ENCODE measurements at regions not wholly inside any gene's neighbourhood (a gene's known extent, or its start where the extent isn't known, plus 50 kb on each side); places are given as distances from the start of the nearest gene placed in this dataset.
"Not testable (repeated sequence)": the region's sequence is repeated elsewhere in the genome, so short reads cannot be mapped to it uniquely, and the experiment has no call there.

- Histone ChIP-seq H3K27ac (no peak overlapping the region), H3K27me3 (ENCODE audit: insufficient read depth, low read depth) (no peaks in the 10 kb centered on the region), H3K36me3 (ENCODE audit: insufficient read depth) (no peaks in the 10 kb centered on the region), H3K4me3 (IDR thresholded peaks at IDR 0.05; ENCODE audit: insufficient read depth, low read depth, low read length) (no peak overlapping the region), H2AFZ (ENCODE audit: low read depth) (no peak overlapping the region), H3K4me1 (ENCODE audit: low read depth, poor library complexity, severe bottlenecking) (no peaks in the 10 kb centered on the region), H3K79me2 (ENCODE audit: insufficient read depth, low read depth) (no peaks in the 10 kb centered on the region), H4K20me1 (ENCODE audit: insufficient read depth) (no peaks in the 10 kb centered on the region), H3K4me2 (no peak overlapping the region), H3K9ac (no peak overlapping the region)
- TF ChIP-seq, protein P1, sequence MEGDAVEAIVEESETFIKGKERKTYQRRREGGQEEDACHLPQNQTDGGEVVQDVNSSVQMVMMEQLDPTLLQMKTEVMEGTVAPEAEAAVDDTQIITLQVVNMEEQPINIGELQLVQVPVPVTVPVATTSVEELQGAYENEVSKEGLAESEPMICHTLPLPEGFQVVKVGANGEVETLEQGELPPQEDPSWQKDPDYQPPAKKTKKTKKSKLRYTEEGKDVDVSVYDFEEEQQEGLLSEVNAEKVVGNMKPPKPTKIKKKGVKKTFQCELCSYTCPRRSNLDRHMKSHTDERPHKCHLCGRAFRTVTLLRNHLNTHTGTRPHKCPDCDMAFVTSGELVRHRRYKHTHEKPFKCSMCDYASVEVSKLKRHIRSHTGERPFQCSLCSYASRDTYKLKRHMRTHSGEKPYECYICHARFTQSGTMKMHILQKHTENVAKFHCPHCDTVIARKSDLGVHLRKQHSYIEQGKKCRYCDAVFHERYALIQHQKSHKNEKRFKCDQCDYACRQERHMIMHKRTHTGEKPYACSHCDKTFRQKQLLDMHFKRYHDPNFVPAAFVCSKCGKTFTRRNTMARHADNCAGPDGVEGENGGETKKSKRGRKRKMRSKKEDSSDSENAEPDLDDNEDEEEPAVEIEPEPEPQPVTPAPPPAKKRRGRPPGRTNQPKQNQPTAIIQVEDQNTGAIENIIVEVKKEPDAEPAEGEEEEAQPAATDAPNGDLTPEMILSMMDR (conservative IDR thresholded peaks at IDR 0.05; ENCODE audit: low read depth, low read length) = no peak
Observed at GRCh38 chr11:95625164-95625900, 164.2 kb downstream of the FAM76B start.

DNA sequence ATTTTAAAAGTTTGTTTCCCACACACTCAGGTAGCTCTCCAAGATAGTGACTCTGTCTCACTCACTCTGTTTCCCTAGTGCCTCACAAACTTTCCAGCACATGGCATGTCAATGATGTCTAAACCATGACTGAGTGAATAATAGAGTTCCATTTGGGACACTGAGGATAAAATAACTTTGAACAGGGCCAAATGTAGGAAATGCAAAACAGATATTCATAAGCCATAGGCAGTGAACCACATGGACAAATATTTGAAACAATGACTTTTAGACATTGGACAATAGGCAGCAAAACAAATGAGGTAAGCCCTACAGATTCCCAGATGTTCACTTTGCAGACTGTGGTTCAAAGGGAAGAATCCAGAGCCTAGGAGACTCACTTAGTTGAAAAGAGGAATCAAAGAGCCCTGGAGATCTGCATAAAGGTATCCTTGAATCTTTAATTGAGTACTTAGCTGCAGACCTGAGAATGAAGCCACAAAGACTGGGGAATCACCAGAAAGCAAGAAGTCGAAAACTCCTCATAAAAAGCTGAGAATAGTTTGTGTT is 173.3 kb downstream of the FAM76B start:
- no peak overlapping the region for H3K4me3 ChIP-seq (IDR thresholded peaks at IDR 0.05; ENCODE audit: insufficient read depth, low read depth, low read length)
- H3K27me3 ChIP-seq (ENCODE audit: insufficient read depth, low read depth) = no peaks in the 10 kb centered on the region
- H3K4me2 ChIP-seq = no peak overlapping the region
- no peak overlapping the region for H3K27ac ChIP-seq
- TF ChIP-seq, protein P1 (conservative IDR thresholded peaks at IDR 0.05; ENCODE audit: low read depth, low read length) = no peak
- H3K4me1 ChIP-seq (ENCODE audit: low read depth, poor library complexity, severe bottlenecking) = no peaks in the 10 kb centered on the region
- no peaks in the 10 kb centered on the region for H3K36me3 ChIP-seq (ENCODE audit: insufficient read depth)
- H2AFZ ChIP-seq (ENCODE audit: low read depth) = no peak overlapping the region
- H3K79me2 ChIP-seq (ENCODE audit: insufficient read depth, low read depth) = no peaks in the 10 kb centered on the region
- H3K9ac ChIP-seq = no peak overlapping the region
- H4K20me1 ChIP-seq (ENCODE audit: insufficient read depth) = no peaks in the 10 kb centered on the region

DNA sequence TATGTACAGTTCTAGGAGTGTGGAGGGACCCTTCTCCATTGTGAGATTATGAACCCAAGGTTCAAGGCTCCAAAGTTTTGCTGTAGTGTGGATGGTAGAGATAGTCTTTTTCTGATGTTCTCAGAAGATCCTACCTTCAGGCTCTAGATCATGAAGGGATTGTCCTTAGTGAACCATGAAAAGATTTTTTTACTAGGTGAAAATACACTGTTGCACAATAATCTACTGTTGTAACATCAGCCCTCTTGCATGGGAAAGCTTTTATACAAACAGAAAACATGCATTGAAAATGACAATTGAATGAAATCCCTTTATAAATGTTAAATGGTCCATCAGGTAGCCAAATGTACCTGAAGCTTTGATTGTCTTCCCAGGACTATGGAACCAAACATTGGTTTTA is 177.8 kb downstream of the FAM76B start:
- no peaks in the 10 kb centered on the region for H3K4me1 ChIP-seq (ENCODE audit: low read depth, poor library complexity, severe bottlenecking)
- TF ChIP-seq, protein P1 (conservative IDR thresholded peaks at IDR 0.05; ENCODE audit: low read depth, low read length) = no peak
- no peaks in the 10 kb centered on the region for H4K20me1 ChIP-seq (ENCODE audit: insufficient read depth)
- H3K4me2 ChIP-seq = no peak overlapping the region
- H3K4me3 ChIP-seq (IDR thresholded peaks at IDR 0.05; ENCODE audit: insufficient read depth, low read depth, low read length) = no peak overlapping the region
- no peaks in the 10 kb centered on the region for H3K27me3 ChIP-seq (ENCODE audit: insufficient read depth, low read depth)
- no peaks in the 10 kb centered on the region for H3K79me2 ChIP-seq (ENCODE audit: insufficient read depth, low read depth)
- H3K27ac ChIP-seq = no peak overlapping the region
- H2AFZ ChIP-seq (ENCODE audit: low read depth) = no peak overlapping the region
- H3K9ac ChIP-seq = no peak overlapping the region
- H3K36me3 ChIP-seq (ENCODE audit: insufficient read depth) = no peaks in the 10 kb centered on the region

DNA sequence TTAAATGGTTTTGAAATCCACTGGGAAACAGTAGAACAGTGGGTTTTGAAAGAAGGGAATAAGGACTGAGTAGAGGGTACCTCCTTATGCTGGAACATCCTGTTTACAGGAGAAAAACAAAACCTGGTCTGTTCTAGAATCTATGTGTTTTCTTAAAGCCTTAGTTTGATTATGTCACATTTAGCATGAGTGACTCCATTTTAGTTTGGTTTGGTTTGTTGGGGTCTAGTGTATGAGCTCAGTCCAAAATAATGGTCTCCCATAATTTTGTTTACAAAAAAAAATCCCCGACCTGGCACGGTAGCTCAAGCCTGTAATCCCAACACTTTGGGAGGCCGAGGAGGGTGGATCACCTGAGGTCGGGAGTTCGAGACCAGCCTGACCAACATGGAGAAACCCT is 179.4 kb downstream of the FAM76B start:
- H3K36me3 ChIP-seq (ENCODE audit: insufficient read depth); H3K4me3 ChIP-seq (IDR thresholded peaks at IDR 0.05; ENCODE audit: insufficient read depth, low read depth, low read length); H3K27me3 ChIP-seq (ENCODE audit: insufficient read depth, low read depth); H3K9ac ChIP-seq; H3K27ac ChIP-seq; H3K79me2 ChIP-seq (ENCODE audit: insufficient read depth, low read depth); H3K4me1 ChIP-seq (ENCODE audit: low read depth, poor library complexity, severe bottlenecking); H3K4me2 ChIP-seq; H2AFZ ChIP-seq (ENCODE audit: low read depth); H4K20me1 ChIP-seq (ENCODE audit: insufficient read depth): not testable (repeated sequence)

DNA sequence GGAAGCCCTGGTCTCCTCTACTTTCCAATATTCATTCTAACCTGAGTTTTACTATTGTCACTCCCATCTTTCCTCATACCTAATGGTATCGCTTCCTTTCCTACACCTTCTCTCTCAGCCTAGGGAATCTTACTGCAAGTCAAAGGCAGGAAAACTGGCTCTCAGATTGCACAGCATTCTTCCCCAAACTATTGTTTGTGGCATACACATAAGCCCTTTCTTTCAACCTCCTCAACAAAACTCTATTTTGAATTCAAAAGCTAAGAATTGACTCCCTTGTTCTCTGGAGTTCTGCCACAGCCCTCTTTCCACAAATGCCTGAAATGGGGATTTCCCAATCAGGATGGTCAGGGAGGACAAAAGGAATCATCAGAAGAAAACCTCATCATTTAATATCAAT is 181.5 kb downstream of the FAM76B start:
- Histone ChIP-seq H2AFZ (ENCODE audit: low read depth) (no peak overlapping the region), H3K4me1 (ENCODE audit: low read depth, poor library complexity, severe bottlenecking) (no peaks in the 10 kb centered on the region), H3K4me2 (no peak overlapping the region)

More for the DNA sequence above, 181.5 kb downstream of the FAM76B start:
- no peaks in the 10 kb centered on the region for H4K20me1 ChIP-seq (ENCODE audit: insufficient read depth)
- no peak overlapping the region for H3K27ac ChIP-seq
- no peaks in the 10 kb centered on the region for H3K79me2 ChIP-seq (ENCODE audit: insufficient read depth, low read depth)
- no peaks in the 10 kb centered on the region for H3K36me3 ChIP-seq (ENCODE audit: insufficient read depth)
- H3K4me3 ChIP-seq (IDR thresholded peaks at IDR 0.05; ENCODE audit: insufficient read depth, low read depth, low read length) = no peak overlapping the region
- TF ChIP-seq, protein P1 (conservative IDR thresholded peaks at IDR 0.05; ENCODE audit: low read depth, low read length) = no peak
- no peak overlapping the region for H3K9ac ChIP-seq
- no peaks in the 10 kb centered on the region for H3K27me3 ChIP-seq (ENCODE audit: insufficient read depth, low read depth)
